GM23248 (cell line): ENCODE measurements at regions not wholly inside any gene's neighbourhood (a gene's known extent, or its start where the extent isn't known, plus 50 kb on each side); places are given as distances from the start of the nearest gene placed in this dataset.

Source experiments
- DNase-seq: peaks from one replicate; pipeline ENCODE4 v3.0.0-alpha.2; 2015
- H2AFZ ChIP-seq: fragments of 200-600 bp; sonication (generic); 2 replicates; pipeline ENCODE4 v1.6.1; 2016; ENCODE audit warnings: antibody characterized with exemption
- H3F3A ChIP-seq: fragments of 200-600 bp; sonication (generic); 2 replicates; pipeline ENCODE4 v1.6.1; 2016; ENCODE audit warnings: mild to moderate bottlenecking, antibody characterized with exemption, mixed run types; ENCODE audit not compliant: insufficient read depth
- H3K27ac ChIP-seq: fragments of 200-600 bp; sonication (generic); 2 replicates; pipeline ENCODE4 v1.5.1; 2016; ENCODE audit warnings: mild to moderate bottlenecking
- H3K27me3 ChIP-seq: fragments of 200-600 bp; sonication (generic); replicated peaks from 2 replicates; pipeline ENCODE4 v1.6.1; 2016; ENCODE audit warnings: mild to moderate bottlenecking; ENCODE audit not compliant: insufficient read depth
- H3K36me3 ChIP-seq: fragments of 200-600 bp; sonication (generic); 2 replicates; pipeline ENCODE4 v1.6.1; 2016; ENCODE audit warnings: low read depth, mild to moderate bottlenecking
- H3K4me1 ChIP-seq: fragments of 200-600 bp; sonication (generic); 2 replicates; pipeline ENCODE4 v1.6.1; 2016; ENCODE audit warnings: mild to moderate bottlenecking; ENCODE audit not compliant: insufficient read depth
- H3K4me2 ChIP-seq: fragments of 200-600 bp; sonication (generic); one replicate; pipeline ENCODE4 v1.6.1; 2016; ENCODE audit warnings: mild to moderate bottlenecking; ENCODE audit not compliant: unreplicated experiment
- H3K4me3 ChIP-seq: fragments of 200-600 bp; sonication (generic); 2 replicates; pipeline ENCODE4 v1.5.1; 2016; ENCODE audit warnings: mild to moderate bottlenecking
- H3K79me2 ChIP-seq: fragments of 200-600 bp; sonication (generic); 2 replicates; pipeline ENCODE4 v1.6.1; 2016; ENCODE audit warnings: mild to moderate bottlenecking; ENCODE audit not compliant: insufficient read depth
- H3K9ac ChIP-seq: fragments of 200-600 bp; sonication (generic); 2 replicates; pipeline ENCODE4 v1.6.1; 2016; ENCODE audit warnings: mild to moderate bottlenecking
- H3K9me2 ChIP-seq: fragments of 200-600 bp; sonication (generic); 2 replicates; pipeline ENCODE4 v1.6.1; 2016; ENCODE audit warnings: mixed run types, mild to moderate bottlenecking, moderate library complexity; ENCODE audit not compliant: insufficient read depth
- H3K9me3 ChIP-seq: fragments of 200-600 bp; sonication (generic); one replicate; pipeline ENCODE4 v1.6.1; 2017; ENCODE audit warnings: low read depth
- H4K20me1 ChIP-seq: fragments of 200-600 bp; sonication (generic); 2 replicates; pipeline ENCODE4 v1.6.0; 2016; ENCODE audit not compliant: insufficient read depth
- EZH2 ChIP-seq: fragments of 200-600 bp; sonication (generic); IDR thresholded peaks from 2 replicates; pipeline ENCODE4 v1.6.1; 2018; ENCODE audit warnings: antibody characterized with exemption, mild to moderate bottlenecking; ENCODE audit not compliant: insufficient read depth, poor library complexity, severe bottlenecking
- EZH2phosphoT487 ChIP-seq: fragments of 200-600 bp; sonication (generic); IDR thresholded peaks from 2 replicates; pipeline ENCODE4 v1.6.1; 2018; ENCODE audit warnings: antibody characterized with exemption, moderate library complexity, mild to moderate bottlenecking, low read depth; ENCODE audit not compliant: insufficient read depth
- WGBS, 2 experiments: methylation state at CpG; one replicate each; pipeline ENCODE4 v1.1.6; 2015 to 2017; ENCODE audit warnings: low lambda C conversion rate in 2 of 2, low coverage in 1 of 2; ENCODE audit errors: missing lambda C conversion rate in 2 of 2; 5-methylcytosine and 5-hydroxymethylcytosine counted together
- in situ Hi-C: fragments of 300-500 bp; cut with MboI; formaldehyde crosslinking; loops from 2 replicates; pipeline ENCODE4 v1.15.0; 2020

GRCh38 chr4:57554556-57555092 is 444.4 kb upstream of the IGFBP7 start:
- no peak for DNase-seq
- in situ Hi-C loops = no loop called here
- no peak overlapping the region for H2AFZ ChIP-seq
- H3K9me2 ChIP-seq = no peaks in the 10 kb centered on the region
- no peaks in the 10 kb centered on the region for H3K79me2 ChIP-seq
- H3K27ac ChIP-seq = no peak overlapping the region
- no peaks in the 10 kb centered on the region for H3K36me3 ChIP-seq
- TF ChIP-seq EZH2phosphoT487 = no peak
- TF ChIP-seq EZH2 = no peak
- WGBS, 2 experiments = 24 to 30% methylated on average over 5 of the region's 5 CpGs
- no peak overlapping the region for H3K4me2 ChIP-seq
- H3F3A ChIP-seq = no peaks in the 10 kb centered on the region
- H3K9ac ChIP-seq = no peak overlapping the region
- no peaks in the 10 kb centered on the region for H3K27me3 ChIP-seq
- H3K9me3 ChIP-seq = no peaks in the 10 kb centered on the region
- H4K20me1 ChIP-seq = no peaks in the 10 kb centered on the region
- no peaks in the 10 kb centered on the region for H3K4me1 ChIP-seq
- no peak overlapping the region for H3K4me3 ChIP-seq

- DNase-seq = no peak
- no peak overlapping the region for H3K27ac ChIP-seq
- H3F3A ChIP-seq = no peaks in the 10 kb centered on the region
- WGBS, 2 experiments = 8 to 18% methylated on average over 3 of the region's 3 CpGs
- no peaks in the 10 kb centered on the region for H3K4me1 ChIP-seq
- H3K36me3 ChIP-seq = no peaks in the 10 kb centered on the region
- no peak overlapping the region for H3K9ac ChIP-seq
- in situ Hi-C loops = no loop called here
- no peaks in the 10 kb centered on the region for H3K79me2 ChIP-seq
- H3K9me2 ChIP-seq = no peaks in the 10 kb centered on the region
- no peaks in the 10 kb centered on the region for H3K9me3 ChIP-seq
- no peak overlapping the region for H3K4me2 ChIP-seq
- H4K20me1 ChIP-seq = no peaks in the 10 kb centered on the region
- no peak overlapping the region for H3K4me3 ChIP-seq
- TF ChIP-seq EZH2phosphoT487 = no peak
- no peak for TF ChIP-seq EZH2
- H2AFZ ChIP-seq = no peak overlapping the region
- no peaks in the 10 kb centered on the region for H3K27me3 ChIP-seq
Observed at GRCh38 chr4:57553728-57554127, 443.5 kb upstream of the IGFBP7 start.

- Histone ChIP-seq H3K9me3 (no peaks in the 10 kb centered on the region), H3K9me2 (no peaks in the 10 kb centered on the region), H3K79me2 (no peaks in the 10 kb centered on the region), H3K36me3 (no peaks in the 10 kb centered on the region), H3K27me3 (no peaks in the 10 kb centered on the region), H3K9ac (no peak overlapping the region), H3F3A (no peaks in the 10 kb centered on the region), H3K4me1 (no peaks in the 10 kb centered on the region), H3K4me3 (no peak overlapping the region), H3K4me2 (no peak overlapping the region), H4K20me1 (no peaks in the 10 kb centered on the region), H2AFZ (no peak overlapping the region), H3K27ac (no peak overlapping the region)
- in situ Hi-C loops = no loop called here
- 0 to 2% methylated on average over 3 of the region's 3 CpGs for WGBS, 2 experiments
- no peak for TF ChIP-seq EZH2
- no peak for TF ChIP-seq EZH2phosphoT487
- DNase-seq = no peak
Observed at GRCh38 chr4:57550198-57550597, 440.0 kb upstream of the IGFBP7 start.

GRCh38 chr4:57548856-57549255 is 438.7 kb upstream of the IGFBP7 start:
- H3K27me3 ChIP-seq = no peaks in the 10 kb centered on the region
- H3F3A ChIP-seq = no peaks in the 10 kb centered on the region
- H3K4me1 ChIP-seq = no peaks in the 10 kb centered on the region
- H3K79me2 ChIP-seq = no peaks in the 10 kb centered on the region
- WGBS, 2 experiments = 28 to 37% methylated on average over 2 of the region's 2 CpGs
- TF ChIP-seq EZH2 = no peak
- TF ChIP-seq EZH2phosphoT487 = no peak
- H3K9ac ChIP-seq = no peak overlapping the region
- no peak overlapping the region for H2AFZ ChIP-seq
- H3K4me3 ChIP-seq = no peak overlapping the region
- H3K9me2 ChIP-seq = no peaks in the 10 kb centered on the region
- in situ Hi-C loops = no loop called here
- H3K4me2 ChIP-seq = no peak overlapping the region
- H3K27ac ChIP-seq = no peak overlapping the region
- H3K36me3 ChIP-seq = no peaks in the 10 kb centered on the region
- no peak for DNase-seq
- no peaks in the 10 kb centered on the region for H3K9me3 ChIP-seq
- no peaks in the 10 kb centered on the region for H4K20me1 ChIP-seq
